Smooth muscle cell (in vitro differentiated cells): ENCODE measurements at regions not wholly inside any gene's neighbourhood (a gene's known extent, or its start where the extent isn't known, plus 50 kb on each side); places are given as distances from the start of the nearest gene placed in this dataset.

Experiments used
- DNase-seq: peaks from one replicate; lab custom pipeline; 2025; ENCODE audit not compliant: unreplicated experiment; lab: John Stamatoyannopoulos, UW
- H2AFZ ChIP-seq: fragments of 200-600 bp; sonication (generic); 2 replicates; pipeline ENCODE4 v1.6.0; 2016; ENCODE audit warnings: antibody characterized with exemption, low read depth, mild to moderate bottlenecking
- H3F3A ChIP-seq: fragments of 200-600 bp; sonication (generic); 2 replicates; pipeline ENCODE4 v1.6.0; 2017; ENCODE audit warnings: antibody characterized with exemption, low read depth
- H3K27ac ChIP-seq: fragments of 200-600 bp; sonication (generic); 2 replicates; pipeline ENCODE4 v1.5.1; 2016; ENCODE audit warnings: low read depth, mild to moderate bottlenecking
- H3K27me3 ChIP-seq: fragments of 200-600 bp; sonication (generic); 2 replicates; pipeline ENCODE4 v1.6.1; 2016; ENCODE audit warnings: low read depth, mild to moderate bottlenecking
- H3K36me3 ChIP-seq: fragments of 200-600 bp; sonication (generic); 2 replicates; pipeline ENCODE4 v1.5.1; 2016; ENCODE audit warnings: low read depth
- H3K4me1 ChIP-seq: fragments of 200-600 bp; sonication (generic); 2 replicates; pipeline ENCODE4 v1.5.1; 2016; ENCODE audit warnings: low read depth
- H3K4me2 ChIP-seq: fragments of 200-600 bp; sonication (generic); 2 replicates; pipeline ENCODE4 v1.6.0; 2016; ENCODE audit warnings: mild to moderate bottlenecking
- H3K4me3 ChIP-seq: fragments of 200-600 bp; sonication (generic); 2 replicates; pipeline ENCODE4 v1.5.1; 2016; ENCODE audit warnings: mild to moderate bottlenecking
- H3K79me2 ChIP-seq: fragments of 200-600 bp; sonication (generic); 2 replicates; pipeline ENCODE4 v1.6.0; 2016; ENCODE audit warnings: low read depth, mild to moderate bottlenecking
- H3K9ac ChIP-seq: fragments of 200-600 bp; sonication (generic); 2 replicates; pipeline ENCODE4 v1.6.0; 2016; ENCODE audit warnings: low read depth
- H3K9me3 ChIP-seq: fragments of 200-600 bp; sonication (generic); replicated peaks from 2 replicates; pipeline ENCODE4 v1.5.1; 2016; ENCODE audit warnings: low read depth
- H4K20me1 ChIP-seq: fragments of 200-600 bp; sonication (generic); 2 replicates; pipeline ENCODE4 v1.6.0; 2016; ENCODE audit warnings: low read depth
- WGBS: methylation state at CpG from one replicate; pipeline ENCODE4 v1.1.7; 2016; ENCODE audit warnings: low lambda C conversion rate; 5-methylcytosine and 5-hydroxymethylcytosine counted together
- TF ChIP-seq, protein P1 (sequence below): fragments of 200-600 bp; sonication (generic); IDR thresholded peaks from 2 replicates; pipeline ENCODE4 v1.5.1; 2017; ENCODE audit warnings: borderline replicate concordance, mild to moderate bottlenecking, antibody characterized with exemption; ENCODE audit not compliant: insufficient read depth, poor library complexity, severe bottlenecking

DNA sequence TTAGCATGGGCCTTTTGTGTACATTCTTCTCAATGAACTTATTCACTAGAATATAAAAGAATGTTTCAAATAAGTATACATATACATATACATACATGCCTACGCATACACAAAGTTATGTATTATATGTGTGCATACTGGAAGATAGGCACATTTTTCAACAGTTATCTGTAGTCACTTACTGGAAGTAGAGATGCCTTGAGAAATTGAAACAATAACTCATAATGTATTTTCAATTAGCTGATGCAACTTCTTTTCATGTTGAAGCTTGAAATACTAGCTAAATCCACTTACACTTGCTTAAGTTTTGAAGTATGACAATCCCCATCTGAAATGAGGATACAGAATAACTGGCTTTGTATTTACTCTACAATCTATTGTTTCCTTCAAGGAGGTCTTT is 469.0 kb upstream of the PTGER4 start:
- no peaks in the 10 kb centered on the region for H3K36me3 ChIP-seq
- peaks cover 6% of the 10 kb centered on the region for H3K4me1 ChIP-seq
- no peaks in the 10 kb centered on the region for H3F3A ChIP-seq
- H3K9me3 ChIP-seq: no peaks in the 10 kb centered on the region
- 91% methylated on average over 1 of the region's 1 CpG for WGBS
- no peaks in the 10 kb centered on the region for H3K79me2 ChIP-seq
- no peak overlapping the region for H3K4me3 ChIP-seq
- TF ChIP-seq, protein P1, sequence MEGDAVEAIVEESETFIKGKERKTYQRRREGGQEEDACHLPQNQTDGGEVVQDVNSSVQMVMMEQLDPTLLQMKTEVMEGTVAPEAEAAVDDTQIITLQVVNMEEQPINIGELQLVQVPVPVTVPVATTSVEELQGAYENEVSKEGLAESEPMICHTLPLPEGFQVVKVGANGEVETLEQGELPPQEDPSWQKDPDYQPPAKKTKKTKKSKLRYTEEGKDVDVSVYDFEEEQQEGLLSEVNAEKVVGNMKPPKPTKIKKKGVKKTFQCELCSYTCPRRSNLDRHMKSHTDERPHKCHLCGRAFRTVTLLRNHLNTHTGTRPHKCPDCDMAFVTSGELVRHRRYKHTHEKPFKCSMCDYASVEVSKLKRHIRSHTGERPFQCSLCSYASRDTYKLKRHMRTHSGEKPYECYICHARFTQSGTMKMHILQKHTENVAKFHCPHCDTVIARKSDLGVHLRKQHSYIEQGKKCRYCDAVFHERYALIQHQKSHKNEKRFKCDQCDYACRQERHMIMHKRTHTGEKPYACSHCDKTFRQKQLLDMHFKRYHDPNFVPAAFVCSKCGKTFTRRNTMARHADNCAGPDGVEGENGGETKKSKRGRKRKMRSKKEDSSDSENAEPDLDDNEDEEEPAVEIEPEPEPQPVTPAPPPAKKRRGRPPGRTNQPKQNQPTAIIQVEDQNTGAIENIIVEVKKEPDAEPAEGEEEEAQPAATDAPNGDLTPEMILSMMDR: no peak
- no peaks in the 10 kb centered on the region for H3K27me3 ChIP-seq
- no peak overlapping the region for H3K27ac ChIP-seq
- H3K9ac ChIP-seq: no peak overlapping the region
- no peaks in the 10 kb centered on the region for H4K20me1 ChIP-seq
- DNase-seq: no peak
- H3K4me2 ChIP-seq: no peak overlapping the region
- H2AFZ ChIP-seq: no peak overlapping the region

DNA sequence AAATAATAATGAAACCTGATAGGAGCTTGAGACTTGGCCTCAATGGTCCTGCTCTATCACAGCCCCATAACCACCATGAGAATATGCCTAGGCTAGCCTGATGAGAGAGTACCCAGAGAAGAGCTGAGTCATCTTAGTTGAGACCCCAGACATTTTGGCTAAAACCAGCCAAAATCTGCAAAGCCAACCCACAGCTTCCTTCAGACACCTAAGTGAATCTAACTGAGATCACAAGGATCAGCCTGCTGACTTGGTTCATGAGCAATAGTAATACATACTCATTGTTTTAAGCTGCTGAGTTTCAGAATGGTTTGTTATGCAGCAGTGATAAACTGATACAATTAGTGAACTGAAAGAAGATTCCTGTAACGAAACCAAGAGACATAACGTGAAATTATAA is 473.7 kb upstream of the PTGER4 start:
- no peaks in the 10 kb centered on the region for H3K27me3 ChIP-seq
- H3F3A ChIP-seq: no peaks in the 10 kb centered on the region
- no peak overlapping the region for H3K27ac ChIP-seq
- WGBS: 92% methylated on average over 2 of the region's 2 CpGs
- H4K20me1 ChIP-seq: no peaks in the 10 kb centered on the region
- H3K36me3 ChIP-seq: no peaks in the 10 kb centered on the region
- H2AFZ ChIP-seq: no peak overlapping the region
- TF ChIP-seq, protein P1: no peak
- no peak for DNase-seq
- no peaks in the 10 kb centered on the region for H3K4me1 ChIP-seq
- H3K4me3 ChIP-seq: no peak overlapping the region
- no peak overlapping the region for H3K4me2 ChIP-seq
- H3K79me2 ChIP-seq: no peaks in the 10 kb centered on the region
- no peaks in the 10 kb centered on the region for H3K9me3 ChIP-seq
- H3K9ac ChIP-seq: no peak overlapping the region

DNA sequence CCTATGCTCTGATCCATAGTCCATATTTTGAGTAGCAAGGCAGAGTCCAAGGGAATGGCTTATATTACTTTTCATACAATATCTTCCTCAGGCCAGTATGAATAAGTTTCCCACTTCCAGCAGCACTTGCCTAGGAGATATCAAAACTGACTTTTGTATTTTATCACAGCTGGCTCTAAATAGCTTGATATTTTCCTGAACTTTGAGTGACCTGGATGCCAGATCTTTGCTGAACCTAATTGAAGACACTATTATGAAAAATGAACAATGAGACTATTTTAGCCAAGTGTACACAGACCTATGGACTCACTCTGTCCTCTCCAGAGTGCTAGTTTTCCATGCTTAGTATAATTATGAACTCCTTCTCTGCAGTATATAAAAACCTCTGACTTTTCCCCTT is 475.6 kb upstream of the PTGER4 start:
- no peak overlapping the region for H3K27ac ChIP-seq
- no peaks in the 10 kb centered on the region for H3K4me1 ChIP-seq
- H3K27me3 ChIP-seq: no peaks in the 10 kb centered on the region
- DNase-seq: no peak
- no peak overlapping the region for H3K9ac ChIP-seq
- no peaks in the 10 kb centered on the region for H3K36me3 ChIP-seq
- no peaks in the 10 kb centered on the region for H3K79me2 ChIP-seq
- no peak overlapping the region for H3K4me3 ChIP-seq
- no peaks in the 10 kb centered on the region for H3F3A ChIP-seq
- no peak overlapping the region for H3K4me2 ChIP-seq
- H2AFZ ChIP-seq: no peak overlapping the region
- no peaks in the 10 kb centered on the region for H3K9me3 ChIP-seq
- H4K20me1 ChIP-seq: no peaks in the 10 kb centered on the region
- TF ChIP-seq, protein P1: no peak

DNA sequence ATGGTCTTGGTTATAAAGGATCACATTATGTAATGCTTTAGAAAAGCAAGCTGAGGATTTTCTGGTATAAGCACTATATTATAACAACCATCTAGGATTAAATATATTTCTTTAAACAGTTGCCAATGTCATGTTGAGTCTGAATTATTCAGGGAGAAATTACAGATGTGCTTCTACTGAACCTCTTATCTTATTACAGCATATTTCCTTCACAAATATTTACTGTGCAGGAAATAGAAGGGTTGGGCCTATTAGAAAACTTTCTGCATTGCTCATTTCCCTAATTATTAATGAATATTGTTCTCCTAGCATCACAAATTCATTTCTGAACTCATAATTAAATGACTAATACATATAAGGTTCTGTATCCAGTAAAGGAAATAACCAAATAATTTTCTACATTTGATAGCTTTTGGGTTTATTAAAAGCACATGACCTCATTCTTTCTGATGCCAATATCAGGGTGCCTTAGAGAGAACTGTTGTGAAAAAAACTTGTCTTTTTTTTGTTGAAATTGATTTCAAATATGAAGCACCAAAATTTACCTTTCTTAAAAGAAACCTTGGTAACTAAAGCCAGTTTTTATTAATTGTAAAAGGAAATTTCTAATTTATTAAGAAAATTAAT is 476.8 kb upstream of the PTGER4 start:
- no peaks in the 10 kb centered on the region for H4K20me1 ChIP-seq
- H3K36me3 ChIP-seq: no peaks in the 10 kb centered on the region
- no peak overlapping the region for H2AFZ ChIP-seq
- no peak overlapping the region for H3K9ac ChIP-seq
- H3K9me3 ChIP-seq: no peaks in the 10 kb centered on the region
- no peaks in the 10 kb centered on the region for H3K27me3 ChIP-seq
- H3K27ac ChIP-seq: no peak overlapping the region
- no peaks in the 10 kb centered on the region for H3K4me1 ChIP-seq
- H3K4me3 ChIP-seq: no peak overlapping the region
- TF ChIP-seq, protein P1: no peak
- DNase-seq: no peak
- no peak overlapping the region for H3K4me2 ChIP-seq
- no peaks in the 10 kb centered on the region for H3F3A ChIP-seq
- no peaks in the 10 kb centered on the region for H3K79me2 ChIP-seq
